Sigmoid colon (tissue), 4 donors: ENCODE measurements at regions not wholly inside any gene's neighbourhood (a gene's known extent, or its start where the extent isn't known, plus 50 kb on each side); places are given as distances from the start of the nearest gene placed in this dataset.

Experiments used
- CTCF ChIP-seq, 4 experiments: fragments of 450-650 bp in 3 of 4; fragments of 200-600 bp in 1 of 4; IDR thresholded peaks; one replicate each; pipeline ENCODE4 v1.5.1; 2016 to 2019; ENCODE audit warnings: antibody characterized with exemption in 4 of 4, mild to moderate bottlenecking in 3 of 4, moderate library complexity in 2 of 4
- EP300 ChIP-seq, 4 donors: sonication (generic); formaldehyde crosslinking; IDR thresholded peaks; one replicate each; pipeline ENCODE4 v1.6.1; 2017; ENCODE audit warnings: antibody characterized with exemption in 4 of 4

GRCh38 chr6:21733311-21733710, 139.8 kb downstream of the SOX4 start:
- TF ChIP-seq CTCF (IDR thresholded peaks at IDR 0.05) (no peak), EP300 (IDR thresholded peaks at IDR 0.05) (no peak)
